ENCODE measurements at regions not wholly inside any gene's neighbourhood (a gene's known extent, or its start where the extent isn't known, plus 50 kb on each side); places are given as distances from the start of the nearest gene placed in this dataset.

GRCh38 chr2:7676714-7677113, 759.5 kb downstream of the RNF144A start:
- no peak for TF ChIP-seq CTCF (IDR thresholded peaks at IDR 0.05; ENCODE audit: low read depth, low read length)
- no peak overlapping the region for H3K4me3 ChIP-seq (replicated peaks in 1 of 2; ENCODE audit: low read depth in 2 of 2, low read length in 2 of 2)
- DNase-seq (ENCODE audit: low read depth in 2 of 2), result no peak

- DNase-seq (ENCODE audit: low read depth in 2 of 2), result no peak
- no peak overlapping the region for H3K4me3 ChIP-seq (replicated peaks in 1 of 2; ENCODE audit: low read depth in 2 of 2, low read length in 2 of 2)
Measured at GRCh38 chr2:7681881-7682461, 764.8 kb downstream of the RNF144A start.

GRCh38 chr2:7683196-7683595, 766.0 kb downstream of the RNF144A start:
- TF ChIP-seq CTCF (IDR thresholded peaks at IDR 0.05; ENCODE audit: low read depth, low read length), result no peak
- no peak for DNase-seq (ENCODE audit: low read depth in 2 of 2)
- H3K4me3 ChIP-seq (replicated peaks in 1 of 2; ENCODE audit: low read depth in 2 of 2, low read length in 2 of 2), result no peak overlapping the region

More at GRCh38 chr2:7681881-7682461, 764.8 kb downstream of the RNF144A start:
- no peak for TF ChIP-seq CTCF (IDR thresholded peaks at IDR 0.05; ENCODE audit: low read depth, low read length)

GRCh38 chr2:7683708-7684107, 766.5 kb downstream of the RNF144A start:
- H3K4me3 ChIP-seq (replicated peaks in 1 of 2; ENCODE audit: low read depth in 2 of 2, low read length in 2 of 2), result no peak overlapping the region
- no peak for TF ChIP-seq CTCF (IDR thresholded peaks at IDR 0.05; ENCODE audit: low read depth, low read length)
- no peak for DNase-seq (ENCODE audit: low read depth in 2 of 2)

- TF ChIP-seq CTCF (IDR thresholded peaks at IDR 0.05; ENCODE audit: low read depth, low read length), result no peak
- H3K4me3 ChIP-seq (replicated peaks in 1 of 2; ENCODE audit: low read depth in 2 of 2, low read length in 2 of 2), result no peak overlapping the region
- DNase-seq (ENCODE audit: low read depth in 2 of 2), result no peak
Measured at GRCh38 chr2:7685342-7686015, 768.3 kb downstream of the RNF144A start.

- no peak for TF ChIP-seq CTCF (IDR thresholded peaks at IDR 0.05; ENCODE audit: low read depth, low read length)
- no peak for DNase-seq (ENCODE audit: low read depth in 2 of 2)
- no peak overlapping the region for H3K4me3 ChIP-seq (replicated peaks in 1 of 2; ENCODE audit: low read depth in 2 of 2, low read length in 2 of 2)
Measured at GRCh38 chr2:7686016-7686385, 768.8 kb downstream of the RNF144A start.
